HepG2 (cell line): ENCODE measurements at regions not wholly inside any gene's neighbourhood (a gene's known extent, or its start where the extent isn't known, plus 50 kb on each side); places are given as distances from the start of the nearest gene placed in this dataset.
A peak's percentile ranks its signal among the peaks of the same experiment; 100 is the strongest.

Experiments used
- CHD2 ChIP-seq: IDR thresholded peaks from 2 replicates; pipeline ENCODE4 v1.6.1; 2011; ENCODE audit warnings: low read depth, low read length, improper control_type of control experiment
- ELF3 ChIP-seq: IDR thresholded peaks from 2 replicates; pipeline ENCODE4 v1.6.1; 2016; ENCODE audit warnings: missing genetic modification reagents, missing compliant biosample characterization
- HDAC6 ChIP-seq: fragments of 200-600 bp; sonication (generic); IDR thresholded peaks from 2 replicates; pipeline ENCODE4 v1.7.0; 2017; ENCODE audit warnings: mild to moderate bottlenecking, antibody characterized with exemption, low read length, low read depth
- JUN ChIP-seq: sonication (generic); formaldehyde crosslinking; IDR thresholded peaks from 2 replicates; pipeline ENCODE4 v1.4.0; 2020; ENCODE audit warnings: mild to moderate bottlenecking, missing genetic modification reagents
- KDM4B ChIP-seq: sonication (generic); formaldehyde crosslinking; IDR thresholded peaks from 2 replicates; pipeline ENCODE4 v1.4.0; 2020; ENCODE audit warnings: missing genetic modification reagents
- MIER2 ChIP-seq: IDR thresholded peaks from 2 replicates; pipeline ENCODE4 v1.6.1; 2016; ENCODE audit warnings: missing biosample characterization, missing genetic modification reagents
- MYNN ChIP-seq: sonication (generic); formaldehyde crosslinking; IDR thresholded peaks from 2 replicates; pipeline ENCODE4 v1.4.0; 2020; ENCODE audit warnings: mild to moderate bottlenecking, low read depth, missing genetic modification reagents
- NCOA1 ChIP-seq: sonication (generic); formaldehyde crosslinking; IDR thresholded peaks from 2 replicates; pipeline ENCODE4 v1.9.0; 2021; ENCODE audit warnings: missing genetic modification reagents
- NFIC ChIP-seq: IDR thresholded peaks from 2 replicates; pipeline ENCODE4 v1.6.1; 2012; ENCODE audit warnings: mild to moderate bottlenecking, low read length, inconsistent platforms
- NFKBIZ ChIP-seq: IDR thresholded peaks from 2 replicates; pipeline ENCODE4 v1.6.1; 2018; ENCODE audit warnings: missing genetic modification reagents, missing compliant biosample characterization
- NRL ChIP-seq: sonication (generic); formaldehyde crosslinking; IDR thresholded peaks from 2 replicates; pipeline ENCODE4 v1.5.0; 2020; ENCODE audit warnings: missing genetic modification reagents, mild to moderate bottlenecking, moderate library complexity, borderline replicate concordance
- PLSCR1 ChIP-seq: sonication (generic); formaldehyde crosslinking; IDR thresholded peaks from 2 replicates; pipeline ENCODE4 v1.5.0; 2020; ENCODE audit warnings: missing genetic modification reagents, mild to moderate bottlenecking, borderline replicate concordance
- RCOR2 ChIP-seq: IDR thresholded peaks from 2 replicates; pipeline ENCODE4 v1.6.1; 2016; ENCODE audit warnings: missing biosample characterization, missing genetic modification reagents
- SP4 ChIP-seq: sonication (generic); formaldehyde crosslinking; IDR thresholded peaks from 2 replicates; pipeline ENCODE4 v1.8.1; 2023; ENCODE audit warnings: mild to moderate bottlenecking, missing genetic modification reagents
- SP5 ChIP-seq: IDR thresholded peaks from 2 replicates; pipeline ENCODE4 v1.6.1; 2016; ENCODE audit warnings: low read depth, borderline replicate concordance
- ZBTB2 ChIP-seq: sonication (generic); formaldehyde crosslinking; IDR thresholded peaks from 2 replicates; pipeline ENCODE4 v1.8.0; 2022; ENCODE audit warnings: low read depth, missing genetic modification reagents
- ZNF530 ChIP-seq: sonication (generic); formaldehyde crosslinking; IDR thresholded peaks from 2 replicates; pipeline ENCODE4 v1.5.0; 2020; ENCODE audit warnings: low read depth, mild to moderate bottlenecking, missing genetic modification reagents
- ZNF543 ChIP-seq: sonication (generic); formaldehyde crosslinking; IDR thresholded peaks from 2 replicates; pipeline ENCODE4 v1.4.0; 2020; ENCODE audit warnings: mild to moderate bottlenecking, missing genetic modification reagents
- ZNF556 ChIP-seq: sonication (generic); formaldehyde crosslinking; IDR thresholded peaks from 2 replicates; pipeline ENCODE4 v1.4.0; 2020; ENCODE audit warnings: mild to moderate bottlenecking, missing genetic modification reagents, borderline replicate concordance
- ZNF704 ChIP-seq: sonication (generic); formaldehyde crosslinking; IDR thresholded peaks from 2 replicates; pipeline ENCODE4 v1.8.1; 2023; ENCODE audit warnings: mild to moderate bottlenecking, inconsistent platforms, moderate library complexity, missing genetic modification reagents, borderline replicate concordance
- ZNF749 ChIP-seq: sonication (generic); formaldehyde crosslinking; IDR thresholded peaks from 2 replicates; pipeline ENCODE4 v1.8.0; 2022; ENCODE audit warnings: mild to moderate bottlenecking, missing genetic modification reagents, moderate library complexity, borderline replicate concordance
- ZNF879 ChIP-seq: sonication (generic); formaldehyde crosslinking; IDR thresholded peaks from 2 replicates; pipeline ENCODE4 v1.8.1; 2023; ENCODE audit warnings: missing genetic modification reagents
- ZSCAN12 ChIP-seq: sonication (generic); formaldehyde crosslinking; IDR thresholded peaks from 2 replicates; pipeline ENCODE4 v1.9.0; 2021; ENCODE audit warnings: mild to moderate bottlenecking, missing genetic modification reagents
- ZSCAN30 ChIP-seq: sonication (generic); formaldehyde crosslinking; IDR thresholded peaks from 2 replicates; pipeline ENCODE4 v1.5.0; 2020; ENCODE audit warnings: mild to moderate bottlenecking, missing genetic modification reagents
- TF ChIP-seq, protein P1 (sequence below): sonication (generic); formaldehyde crosslinking; IDR thresholded peaks from 2 replicates; pipeline ENCODE4 v1.4.0; 2020; ENCODE audit warnings: missing genetic modification reagents
- TF ChIP-seq, protein P2 (sequence below): sonication (generic); formaldehyde crosslinking; conservative IDR thresholded peaks from 2 replicates; pipeline ENCODE4 v1.4.0; 2020; ENCODE audit warnings: missing genetic modification reagents

DNA sequence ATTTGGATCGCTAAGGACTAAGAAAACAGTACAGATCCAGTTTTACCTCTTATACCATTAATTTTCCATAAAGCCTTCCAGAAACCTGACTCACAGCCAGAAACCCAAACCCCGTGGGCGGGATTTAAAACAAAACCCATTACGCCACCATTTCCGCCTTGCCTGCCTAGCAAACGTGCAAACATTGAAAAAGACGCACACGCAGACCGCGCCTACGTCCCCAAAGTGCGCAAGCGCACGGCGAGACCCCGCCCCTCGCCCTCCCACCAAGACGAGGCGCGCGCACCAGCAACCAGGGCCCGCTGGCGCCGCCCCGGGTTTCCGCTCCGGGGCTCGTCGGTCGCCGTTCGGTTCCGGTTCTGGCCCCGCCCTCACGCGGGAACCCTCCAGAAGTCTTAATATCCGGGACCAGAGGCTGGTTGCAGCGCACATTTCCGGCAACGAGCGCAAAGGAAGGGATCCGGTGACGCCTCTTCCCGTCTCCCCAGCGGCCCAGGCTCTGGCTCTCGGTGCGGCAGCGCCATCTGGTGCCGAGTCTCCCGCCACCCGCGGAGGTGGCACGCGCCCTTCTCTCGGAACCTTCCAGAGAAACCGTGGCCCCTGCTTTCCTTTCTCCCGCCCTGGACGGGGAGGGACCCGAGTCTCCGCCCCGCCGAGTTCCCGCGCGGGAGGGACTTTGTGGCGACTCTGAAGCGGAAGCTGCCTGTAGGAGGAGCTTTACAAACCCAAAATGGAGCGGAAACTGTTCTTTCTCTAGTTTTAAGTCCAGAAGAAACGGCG, 256.9 kb upstream of the STARD13 start (continued):
- TF ChIP-seq MYNN (CRISPR knock-in tag): no peak
- TF ChIP-seq SP4 (CRISPR knock-in tag): peak; percentile 95
- peak; percentile 36; the same call in 1 of the 2 replicates for TF ChIP-seq PLSCR1 (CRISPR knock-in tag)
- peak; percentile 88 for TF ChIP-seq ZSCAN12 (CRISPR knock-in tag)
- TF ChIP-seq, protein P1, sequence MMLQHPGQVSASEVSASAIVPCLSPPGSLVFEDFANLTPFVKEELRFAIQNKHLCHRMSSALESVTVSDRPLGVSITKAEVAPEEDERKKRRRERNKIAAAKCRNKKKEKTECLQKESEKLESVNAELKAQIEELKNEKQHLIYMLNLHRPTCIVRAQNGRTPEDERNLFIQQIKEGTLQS (CRISPR knock-in tag): peak; percentile 67
- TF ChIP-seq MIER2 (CRISPR knock-in tag): peak; percentile 65; the same call in 1 of the 2 replicates
- TF ChIP-seq HDAC6: no peak
- TF ChIP-seq ZBTB2 (CRISPR knock-in tag): peak; percentile 100
- TF ChIP-seq ZSCAN30 (CRISPR knock-in tag): peak; percentile 93; the same call in 1 of the 2 replicates
- TF ChIP-seq JUN (CRISPR knock-in tag): peak; percentile 79; the same call in 1 of the 2 replicates
- TF ChIP-seq RCOR2 (CRISPR knock-in tag): peak; percentile 86
- TF ChIP-seq KDM4B (CRISPR knock-in tag): peak; percentile 96
- TF ChIP-seq ZNF879 (CRISPR knock-in tag): peak; percentile 98
- peak; percentile 83 for TF ChIP-seq NCOA1 (CRISPR knock-in tag)
- 0 out of 2 replicates have a peak, but pooled peaks have one; percentile 46 for TF ChIP-seq NFIC
- TF ChIP-seq ZNF530 (CRISPR knock-in tag): no peak
- TF ChIP-seq ZNF704 (CRISPR knock-in tag): peak; percentile 99
- TF ChIP-seq, protein P2, sequence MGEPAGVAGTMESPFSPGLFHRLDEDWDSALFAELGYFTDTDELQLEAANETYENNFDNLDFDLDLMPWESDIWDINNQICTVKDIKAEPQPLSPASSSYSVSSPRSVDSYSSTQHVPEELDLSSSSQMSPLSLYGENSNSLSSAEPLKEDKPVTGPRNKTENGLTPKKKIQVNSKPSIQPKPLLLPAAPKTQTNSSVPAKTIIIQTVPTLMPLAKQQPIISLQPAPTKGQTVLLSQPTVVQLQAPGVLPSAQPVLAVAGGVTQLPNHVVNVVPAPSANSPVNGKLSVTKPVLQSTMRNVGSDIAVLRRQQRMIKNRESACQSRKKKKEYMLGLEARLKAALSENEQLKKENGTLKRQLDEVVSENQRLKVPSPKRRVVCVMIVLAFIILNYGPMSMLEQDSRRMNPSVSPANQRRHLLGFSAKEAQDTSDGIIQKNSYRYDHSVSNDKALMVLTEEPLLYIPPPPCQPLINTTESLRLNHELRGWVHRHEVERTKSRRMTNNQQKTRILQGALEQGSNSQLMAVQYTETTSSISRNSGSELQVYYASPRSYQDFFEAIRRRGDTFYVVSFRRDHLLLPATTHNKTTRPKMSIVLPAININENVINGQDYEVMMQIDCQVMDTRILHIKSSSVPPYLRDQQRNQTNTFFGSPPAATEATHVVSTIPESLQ (CRISPR knock-in tag): peak; percentile 18; the same call in 1 of the 2 replicates
- TF ChIP-seq ZNF556 (CRISPR knock-in tag): peak; percentile 96
- TF ChIP-seq SP5 (CRISPR knock-in tag): no peak; the same call in 1 of the 2 replicates
- peak; percentile 89 for TF ChIP-seq ELF3
- TF ChIP-seq ZNF749 (CRISPR knock-in tag): peak; percentile 99
- TF ChIP-seq CHD2: no peak; the same call in 1 of the 2 replicates
- peak; percentile 89 for TF ChIP-seq NFKBIZ (CRISPR knock-in tag)
- TF ChIP-seq ZNF543 (CRISPR knock-in tag): peak; percentile 93
- TF ChIP-seq NRL (CRISPR knock-in tag): peak; percentile 99
